Tibial artery (tissue), 4 donors: ENCODE measurements at regions not wholly inside any gene's neighbourhood (a gene's known extent, or its start where the extent isn't known, plus 50 kb on each side); places are given as distances from the start of the nearest gene placed in this dataset.

Experiments used
- DNase-seq, 2 donors: peaks; one replicate each; pipeline ENCODE4 v3.0.0-alpha.2; 2019
- H3K27ac ChIP-seq, 2 donors: fragments of 200-600 bp; sonication (generic) in 1 of 2; 1 replicate in 1 of 2; 2 replicates in 1 of 2; pipeline ENCODE4 v1.5.1; 2018 to 2019; ENCODE audit warnings: mild to moderate bottlenecking in 1 of 2
- H3K27me3 ChIP-seq, 2 donors: fragments of 200-600 bp; sonication (generic) in 1 of 2; one replicate each; pipeline versions ENCODE4 v1.5.1 to v1.6.0; 2016 to 2019
- H3K36me3 ChIP-seq, 3 donors: fragments of 200-600 bp; sonication (generic) in 2 of 3; one replicate each; pipeline ENCODE4 v1.5.1; 2016 to 2019; ENCODE audit warnings: mild to moderate bottlenecking in 2 of 3
- H3K4me1 ChIP-seq, 4 donors: fragments of 200-600 bp; sonication (generic) in 2 of 4; 1 replicate in 3 of 4; 2 replicates in 1 of 4; pipeline ENCODE4 v1.5.1; 2016 to 2019
- H3K4me3 ChIP-seq, 2 donors: fragments of 200-600 bp; sonication (generic) in 1 of 2; 1 replicate in 1 of 2; 2 replicates in 1 of 2; pipeline ENCODE4 v1.5.1; 2018 to 2019; ENCODE audit warnings: mild to moderate bottlenecking in 2 of 2
- H3K9me3 ChIP-seq, 3 donors: fragments of 200-600 bp; sonication (generic) in 1 of 3; one replicate each; pipeline ENCODE4 v1.5.1; 2016 to 2019
- CTCF ChIP-seq, 2 experiments: fragments of 200-600 bp in 1 of 2; fragments of 450-650 bp in 1 of 2; IDR thresholded peaks; one replicate each; pipeline ENCODE4 v1.5.1; 2017 to 2019; ENCODE audit warnings: antibody characterized with exemption in 2 of 2, mild to moderate bottlenecking in 1 of 2, moderate library complexity in 1 of 2
- intact Hi-C: fragments of 100-400 bp; cut with DNase I; formaldehyde crosslinking; loops from one replicate; pipeline ENCODE4 v1.15.0; 2023; ENCODE audit warnings: low total_unique reads

GRCh38 chr18:38032516-38032915 lies 466.9 kb upstream of the CELF4 start:
- Histone ChIP-seq H3K4me1 (no peaks in the 10 kb centered on the region), H3K36me3 (no peaks in the 10 kb centered on the region), H3K27ac (no peak overlapping the region), H3K27me3 (no peaks in the 10 kb centered on the region), H3K4me3 (no peak overlapping the region), H3K9me3 (no peaks in the 10 kb centered on the region)
- no peak for DNase-seq
- no peak for TF ChIP-seq CTCF (IDR thresholded peaks at IDR 0.05)
- intact Hi-C loops = no loop called here

GRCh38 chr18:38028946-38029345 lies 463.3 kb upstream of the CELF4 start:
- no peak for DNase-seq
- TF ChIP-seq CTCF (IDR thresholded peaks at IDR 0.05) = no peak
- intact Hi-C loops = no loop called here
- Histone ChIP-seq H3K9me3 (no peaks in the 10 kb centered on the region), H3K36me3 (no peaks in the 10 kb centered on the region), H3K27me3 (no peaks in the 10 kb centered on the region), H3K27ac (no peak overlapping the region), H3K4me1 (no peaks in the 10 kb centered on the region), H3K4me3 (no peak overlapping the region)

- DNase-seq = no peak
- intact Hi-C loops = no loop called here
- Histone ChIP-seq H3K9me3 (no peaks in the 10 kb centered on the region), H3K4me3 (no peak overlapping the region), H3K27ac (no peak overlapping the region), H3K4me1 (no peaks in the 10 kb centered on the region), H3K36me3 (no peaks in the 10 kb centered on the region), H3K27me3 (no peaks in the 10 kb centered on the region)
- no peak for TF ChIP-seq CTCF (IDR thresholded peaks at IDR 0.05)
These were observed 459.9 kb upstream of the CELF4 start for GRCh38 chr18:38025433-38026038.

- intact Hi-C loops = no loop called here
- no peak for TF ChIP-seq CTCF (IDR thresholded peaks at IDR 0.05)
- no peak for DNase-seq
These were observed 458.3 kb upstream of the CELF4 start for GRCh38 chr18:38023871-38024270.

GRCh38 chr18:38022234-38022633 lies 456.6 kb upstream of the CELF4 start:
- no peak for TF ChIP-seq CTCF (IDR thresholded peaks at IDR 0.05)
- no peaks in the 10 kb centered on the region for H3K4me1 ChIP-seq
- intact Hi-C loops = no loop called here
- DNase-seq = no peak
- no peaks in the 10 kb centered on the region for H3K36me3 ChIP-seq
- H3K27ac ChIP-seq = no peak overlapping the region
- H3K4me3 ChIP-seq = no peak overlapping the region
- H3K27me3 ChIP-seq = no peaks in the 10 kb centered on the region
- no peaks in the 10 kb centered on the region for H3K9me3 ChIP-seq

More at GRCh38 chr18:38023871-38024270, 458.3 kb upstream of the CELF4 start:
- no peak overlapping the region for H3K4me3 ChIP-seq
- H3K9me3 ChIP-seq = no peaks in the 10 kb centered on the region
- no peaks in the 10 kb centered on the region for H3K36me3 ChIP-seq
- H3K4me1 ChIP-seq = no peaks in the 10 kb centered on the region
- no peaks in the 10 kb centered on the region for H3K27me3 ChIP-seq
- H3K27ac ChIP-seq = no peak overlapping the region

- Histone ChIP-seq H3K9me3 (no peaks in the 10 kb centered on the region), H3K36me3 (no peaks in the 10 kb centered on the region), H3K27ac (no peak overlapping the region), H3K4me3 (no peak overlapping the region), H3K27me3 (no peaks in the 10 kb centered on the region), H3K4me1 (no peaks in the 10 kb centered on the region)
- intact Hi-C loops = no loop called here
- no peak for DNase-seq
- TF ChIP-seq CTCF (IDR thresholded peaks at IDR 0.05) = no peak
These were observed 453.7 kb upstream of the CELF4 start for GRCh38 chr18:38019292-38019691.
